ACHN (cell line): ENCODE measurements at regions not wholly inside any gene's neighbourhood (a gene's known extent, or its start where the extent isn't known, plus 50 kb on each side); places are given as distances from the start of the nearest gene placed in this dataset.

Experiments
- DNase-seq: peaks from one replicate; pipeline ENCODE4 v3.0.0-alpha.2; 2015
- in situ Hi-C: cut with HindIII; loops from 2 replicates; pipeline ENCODE4 v1.10.0; 2017; ENCODE audit warnings: low sequenced_read_pairs, low pct_ligation_motif_present, low pct_unique_long_range_greater_than_20kb

DNA sequence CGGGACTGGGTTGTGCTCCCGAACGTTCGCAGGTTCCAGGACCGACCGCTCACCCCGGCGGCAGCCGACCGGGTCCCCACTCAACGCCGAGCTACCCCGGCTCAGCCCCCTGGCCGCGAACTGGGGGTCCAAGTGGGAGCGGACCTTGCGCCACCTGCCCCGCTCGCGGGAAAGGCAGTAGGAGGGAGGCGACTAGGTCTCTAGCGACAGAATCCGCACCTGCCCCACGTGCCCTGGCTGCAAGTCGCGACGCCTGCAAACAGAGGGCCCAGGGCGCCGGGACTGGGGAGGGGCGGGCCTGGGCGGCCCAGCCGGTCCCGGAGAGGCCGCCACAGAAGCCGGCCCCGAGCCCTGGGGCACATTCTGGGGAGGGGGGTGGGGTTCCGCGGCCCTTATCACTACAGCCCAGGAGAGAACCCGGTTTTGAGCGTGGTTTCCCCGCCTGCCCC lies 239.2 kb upstream of the CPNE8 start:
- in situ Hi-C loops: no loop called here
- no peak for DNase-seq

- in situ Hi-C loops: no loop called here
- DNase-seq: no peak
Measured at GRCh38 chr12:39138268-39138667, 232.9 kb upstream of the CPNE8 start.

GRCh38 chr12:39127401-39127800 lies 222.0 kb upstream of the CPNE8 start:
- peak; percentile 88 for DNase-seq
- in situ Hi-C loops: no loop called here

DNA sequence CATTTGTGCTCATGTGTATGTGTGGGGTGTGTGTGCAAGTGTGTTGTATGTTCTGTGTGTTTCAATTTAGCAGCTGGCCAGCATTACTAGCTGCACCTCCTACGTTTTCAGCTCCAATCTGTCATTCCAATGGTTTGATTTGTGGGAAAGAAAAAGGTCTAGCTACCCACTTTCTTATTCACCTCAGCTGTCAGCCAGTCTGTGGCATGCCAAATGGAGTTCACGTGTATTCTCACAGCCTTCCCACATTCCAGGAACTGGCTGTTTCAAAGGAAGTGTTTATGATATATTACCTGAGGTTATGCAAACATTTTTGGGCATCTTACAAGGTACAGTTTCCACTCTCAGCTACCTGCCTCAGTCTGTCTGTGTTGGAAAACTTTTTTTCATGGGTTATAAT lies 220.2 kb upstream of the CPNE8 start:
- in situ Hi-C loops: no loop called here
- DNase-seq: no peak

DNA sequence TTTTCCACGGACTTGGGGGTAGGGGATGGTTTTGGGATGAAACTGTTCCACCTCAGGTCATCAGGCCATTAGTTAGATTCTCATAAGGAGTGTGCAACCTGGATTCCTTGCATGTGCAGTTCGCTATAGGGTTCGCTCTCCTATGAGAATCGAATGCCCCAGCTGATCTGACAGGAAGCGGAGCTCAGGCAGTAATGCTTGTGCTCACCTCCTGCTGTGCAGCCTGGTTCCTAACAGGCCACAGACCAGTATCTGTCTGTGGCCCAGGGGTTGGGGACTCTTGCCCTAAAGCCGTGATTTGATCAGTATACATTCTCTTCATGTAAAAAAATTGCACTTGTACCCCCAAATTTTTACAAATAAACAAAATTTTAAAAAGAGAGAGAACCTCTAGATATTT lies 219.4 kb upstream of the CPNE8 start:
- in situ Hi-C loops: no loop called here
- no peak for DNase-seq

DNA sequence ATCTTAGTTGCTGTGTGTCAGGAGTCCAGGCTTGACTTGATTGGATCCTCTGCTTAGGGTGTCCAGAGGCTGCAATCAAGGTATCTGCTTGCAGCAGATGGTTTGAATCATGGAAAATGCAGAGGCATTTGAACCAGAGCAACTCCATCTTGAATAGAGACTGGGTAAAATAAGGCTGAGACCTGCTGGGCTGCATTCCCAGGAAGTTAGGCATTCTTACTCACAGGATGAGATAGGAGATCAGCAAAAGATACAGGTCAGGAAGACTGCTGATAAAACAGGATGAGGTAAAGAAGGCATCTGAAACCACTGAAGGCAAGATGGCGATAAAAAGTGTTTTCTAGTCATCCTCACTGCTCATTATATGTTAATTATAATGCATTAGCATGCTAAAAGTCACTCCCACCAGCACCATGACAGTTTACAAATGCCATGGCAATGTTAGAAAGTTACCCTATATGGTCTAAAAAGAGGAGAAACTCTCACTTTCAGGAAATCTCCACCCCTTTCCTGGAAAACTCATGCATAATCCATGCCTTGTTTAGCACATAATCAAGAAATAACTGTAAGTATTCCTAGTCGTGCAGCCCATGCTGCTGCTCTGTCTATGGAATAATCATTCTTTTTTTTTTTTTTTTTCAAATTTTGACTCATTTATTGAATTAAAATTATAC lies 218.3 kb upstream of the CPNE8 start:
- in situ Hi-C loops: no loop called here
- DNase-seq: no peak

GRCh38 chr12:39122562-39123204 lies 217.3 kb upstream of the CPNE8 start:
- in situ Hi-C loops: no loop called here
- DNase-seq: no peak

- DNase-seq: no peak
- in situ Hi-C loops: no loop called here
Measured at GRCh38 chr12:39116861-39117260, 211.5 kb upstream of the CPNE8 start.

GRCh38 chr12:39112064-39112463 lies 206.7 kb upstream of the CPNE8 start:
- in situ Hi-C loops: no loop called here
- no peak for DNase-seq

DNA sequence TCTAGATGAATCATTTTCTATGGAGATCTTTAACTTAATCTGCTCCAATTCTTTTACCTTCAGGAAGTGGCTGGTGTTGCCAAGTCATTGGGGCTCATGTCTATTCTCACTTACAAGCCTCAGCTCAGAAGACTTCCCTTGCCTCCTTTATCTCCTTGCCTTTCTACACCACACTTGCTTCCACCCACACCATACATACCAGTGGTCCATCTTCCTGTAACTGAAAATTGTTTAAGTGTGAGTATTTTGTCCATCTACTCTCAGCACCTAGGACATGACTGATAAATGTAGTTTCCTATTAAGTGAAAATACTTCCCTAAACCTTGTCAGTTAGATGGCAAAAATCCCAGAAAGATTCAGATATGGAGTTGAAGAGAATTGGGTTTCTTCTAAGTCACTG lies 199.7 kb upstream of the CPNE8 start:
- DNase-seq: no peak
- in situ Hi-C loops: no loop called here

DNA sequence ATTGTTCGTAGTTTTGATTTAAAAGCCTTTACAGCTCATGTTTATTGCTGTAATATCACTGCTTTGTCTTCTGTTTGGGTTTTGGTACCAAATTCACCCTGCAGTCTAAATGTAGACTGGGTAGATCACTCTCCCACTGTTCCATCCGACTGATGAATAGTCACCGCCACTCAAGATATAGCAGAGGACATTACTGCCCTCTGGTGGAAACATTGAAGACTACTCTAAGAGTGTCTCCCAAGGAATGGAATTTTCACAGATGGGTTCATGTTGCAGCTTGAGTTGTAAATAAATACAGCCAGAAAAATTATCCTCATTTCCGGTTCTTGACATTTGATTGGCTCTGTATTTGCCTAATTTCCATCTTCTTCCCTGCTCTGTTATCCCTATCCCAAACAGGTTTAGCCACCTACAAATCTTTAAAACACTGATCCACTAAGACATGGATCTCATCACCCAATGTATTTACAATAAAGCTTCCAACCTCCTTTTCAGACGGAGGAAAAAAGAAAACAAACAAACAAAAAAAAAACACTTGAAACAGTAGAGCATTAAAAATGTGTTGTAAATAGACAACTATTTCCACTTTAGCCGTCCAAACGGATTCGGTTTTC lies 198.3 kb upstream of the CPNE8 start:
- DNase-seq: peak; percentile 82
- in situ Hi-C loops: no loop called here

DNA sequence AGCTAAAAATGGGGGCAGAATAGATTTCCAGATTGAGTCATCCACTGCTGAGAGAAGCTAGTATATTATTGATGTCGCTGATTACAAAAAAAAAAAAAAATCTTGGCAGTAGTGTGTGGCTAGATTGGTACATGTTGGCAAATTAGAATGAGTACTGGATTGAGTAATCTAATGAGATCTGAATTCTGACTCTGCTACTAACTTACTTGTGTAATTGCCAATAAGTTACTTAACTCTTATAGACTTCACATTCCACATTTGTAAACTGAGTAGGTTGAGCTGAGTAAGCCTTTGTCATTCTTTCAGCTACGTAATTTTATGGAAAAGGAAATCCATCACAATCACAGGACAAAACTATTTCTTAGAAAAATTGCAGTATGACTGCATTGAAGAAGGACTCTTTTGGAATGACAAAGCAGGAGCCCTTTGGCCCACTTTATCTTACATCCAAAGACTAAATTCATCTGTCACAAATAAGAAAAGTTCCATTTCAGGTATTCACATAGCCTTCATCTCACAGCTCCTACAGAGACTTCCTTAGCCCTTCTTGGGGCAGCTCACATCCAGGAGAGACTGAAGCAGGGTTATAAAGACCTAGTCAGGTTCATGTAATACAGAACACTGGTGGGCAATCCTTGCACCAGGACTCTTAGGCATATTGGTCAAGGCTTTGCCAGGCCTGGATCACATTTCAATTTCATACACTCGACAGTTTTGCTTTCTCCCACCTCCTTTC lies 197.3 kb upstream of the CPNE8 start:
- in situ Hi-C loops: no loop called here
- DNase-seq: no peak

GRCh38 chr12:39095636-39096330 lies 190.4 kb upstream of the CPNE8 start:
- no peak for DNase-seq
- in situ Hi-C loops: no loop called here

- no peak for DNase-seq
- in situ Hi-C loops: no loop called here
Measured at GRCh38 chr12:39081910-39082309, 176.5 kb upstream of the CPNE8 start.

- in situ Hi-C loops: no loop called here
- DNase-seq: no peak
Measured at GRCh38 chr12:39077226-39077625, 171.8 kb upstream of the CPNE8 start.

GRCh38 chr12:39074063-39074462 lies 168.7 kb upstream of the CPNE8 start:
- in situ Hi-C loops: no loop called here
- no peak for DNase-seq

DNA sequence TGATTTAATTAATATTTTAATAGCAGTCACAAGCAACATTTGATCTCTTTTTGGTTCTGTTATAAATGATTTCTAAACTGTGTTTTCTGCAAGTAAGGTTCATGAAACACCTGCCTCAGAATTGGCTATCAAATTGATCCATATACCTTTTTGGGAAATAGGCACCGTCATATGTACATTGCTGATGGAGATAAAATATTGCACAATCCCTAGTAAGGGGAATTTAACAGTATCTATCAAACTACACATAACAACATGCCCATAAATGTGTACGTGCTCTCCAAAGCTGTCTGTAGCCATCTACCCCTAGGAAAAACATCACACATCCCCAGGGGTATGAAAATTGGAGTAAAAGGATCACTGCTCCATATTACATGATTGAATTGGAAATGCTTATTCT lies 167.3 kb upstream of the CPNE8 start:
- in situ Hi-C loops: no loop called here
- DNase-seq: no peak

DNA sequence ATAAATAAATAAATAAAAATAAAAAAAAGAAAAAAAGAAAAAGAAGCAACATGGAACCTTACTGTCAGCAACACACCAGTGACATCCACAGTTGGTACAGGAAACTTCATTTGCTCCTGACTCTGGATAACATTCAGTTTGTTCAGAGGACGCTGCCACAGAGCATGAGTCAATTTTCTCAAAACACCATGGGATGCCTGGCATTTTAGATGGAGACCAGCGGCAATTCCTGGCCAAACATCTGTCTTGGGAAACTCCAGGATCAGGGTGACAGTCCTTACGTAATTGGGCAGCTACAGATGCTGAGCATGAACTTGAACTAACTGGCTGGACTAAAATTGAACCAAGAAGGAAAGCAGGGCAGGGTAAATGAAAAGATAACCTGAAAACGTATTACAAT lies 166.2 kb upstream of the CPNE8 start:
- in situ Hi-C loops: no loop called here
- DNase-seq: no peak

- in situ Hi-C loops: no loop called here
- DNase-seq: no peak
Measured at GRCh38 chr12:39070775-39071174, 165.4 kb upstream of the CPNE8 start.
